ENCODE measurements at regions not wholly inside any gene's neighbourhood (a gene's known extent, or its start where the extent isn't known, plus 50 kb on each side); places are given as distances from the start of the nearest gene placed in this dataset.

GRCh38 chr20:51945881-51946280, 143.6 kb upstream of the SALL4 start:
- no peaks in the 10 kb centered on the region for H3K36me3 ChIP-seq (replicated peaks in 1 of 2; ENCODE audit: control insufficient read depth in 1 of 2, insufficient read depth in 2 of 2, low read length in 2 of 2)
- no peak for DNase-seq
- H3K4me2 ChIP-seq (replicated peaks; ENCODE audit: extremely low read depth, low read length, poor library complexity, severe bottlenecking), result no peak overlapping the region
- Mint-ChIP-seq H3K9me3 (no peaks in the 10 kb centered on the region), H3K4me3 (no peak overlapping the region), H3K27ac (no peak overlapping the region), H3K36me3 (no peaks in the 10 kb centered on the region), H3K4me1 (no peaks in the 10 kb centered on the region), H3K27me3 (ENCODE audit: low read depth in 3 of 3) (peaks cover 0 to 2% (median 0%) of the 10 kb centered on the region in 3 donors)
- no peak for TF ChIP-seq CTCF (IDR thresholded peaks at IDR 0.05)
- H3K4me3 ChIP-seq (replicated peaks in 1 of 3; ENCODE audit: low read depth in 2 of 3, low read length in 3 of 3), result no peak overlapping the region
- H2AFZ ChIP-seq (ENCODE audit: insufficient read depth, low read depth, low read length, poor library complexity, severe bottlenecking), result no peak overlapping the region
- H3K79me2 ChIP-seq (ENCODE audit: insufficient read depth, low read length), result no peaks in the 10 kb centered on the region
- no peaks in the 10 kb centered on the region for H4K20me1 ChIP-seq (ENCODE audit: insufficient read depth, low read length)
- H3K4me1 ChIP-seq (ENCODE audit: control insufficient read depth in 1 of 2, insufficient read depth in 2 of 2, low read length in 2 of 2), result no peaks in the 10 kb centered on the region
- intact Hi-C loops (cut with micrococcal nuclease), result no loop called here
- no peaks in the 10 kb centered on the region for H3K27me3 ChIP-seq (ENCODE audit: control insufficient read depth in 2 of 2, insufficient read depth in 2 of 2, low read length in 2 of 2)
- H3K9ac ChIP-seq (ENCODE audit: insufficient read depth, low read length, poor library complexity, severe bottlenecking), result no peak overlapping the region
- H3K27ac ChIP-seq (ENCODE audit: low read depth in 1 of 2, low read length in 2 of 2), result no peak overlapping the region
- 100% methylated on average over 2 of the region's 5 CpGs for WGBS (ENCODE audit: insufficient coverage)
- no peaks in the 10 kb centered on the region for H3K9me3 ChIP-seq (replicated peaks in 1 of 2; ENCODE audit: control insufficient read depth in 1 of 2, insufficient read depth in 1 of 2, low read length in 2 of 2)

GRCh38 chr20:51945177-51945576, 142.9 kb upstream of the SALL4 start:
- Histone ChIP-seq H3K9me3 (replicated peaks in 1 of 2; ENCODE audit: control insufficient read depth in 1 of 2, insufficient read depth in 1 of 2, low read length in 2 of 2) (no peaks in the 10 kb centered on the region), H3K27ac (ENCODE audit: low read depth in 1 of 2, low read length in 2 of 2) (no peak overlapping the region), H3K79me2 (ENCODE audit: insufficient read depth, low read length) (no peaks in the 10 kb centered on the region), H3K9ac (ENCODE audit: insufficient read depth, low read length, poor library complexity, severe bottlenecking) (no peak overlapping the region), H3K27me3 (ENCODE audit: control insufficient read depth in 2 of 2, insufficient read depth in 2 of 2, low read length in 2 of 2) (no peaks in the 10 kb centered on the region), H2AFZ (ENCODE audit: insufficient read depth, low read depth, low read length, poor library complexity, severe bottlenecking) (no peak overlapping the region), H3K36me3 (replicated peaks in 1 of 2; ENCODE audit: control insufficient read depth in 1 of 2, insufficient read depth in 2 of 2, low read length in 2 of 2) (no peaks in the 10 kb centered on the region), H3K4me3 (replicated peaks in 1 of 3; ENCODE audit: low read depth in 2 of 3, low read length in 3 of 3) (no peak overlapping the region), H4K20me1 (ENCODE audit: insufficient read depth, low read length) (no peaks in the 10 kb centered on the region), H3K4me1 (ENCODE audit: control insufficient read depth in 1 of 2, insufficient read depth in 2 of 2, low read length in 2 of 2) (no peaks in the 10 kb centered on the region), H3K4me2 (replicated peaks; ENCODE audit: extremely low read depth, low read length, poor library complexity, severe bottlenecking) (no peak overlapping the region)
- TF ChIP-seq CTCF (IDR thresholded peaks at IDR 0.05), result no peak
- intact Hi-C loops (cut with micrococcal nuclease), result no loop called here
- WGBS (ENCODE audit: insufficient coverage), result 85% methylated on average over 2 of the region's 5 CpGs
- Mint-ChIP-seq H3K27ac (no peak overlapping the region), H3K4me1 (no peaks in the 10 kb centered on the region), H3K9me3 (peaks cover 0 to 1% (median 0%) of the 10 kb centered on the region in 7 donors), H3K36me3 (no peaks in the 10 kb centered on the region), H3K27me3 (ENCODE audit: low read depth in 3 of 3) (peaks cover 0 to 2% (median 0%) of the 10 kb centered on the region in 3 donors), H3K4me3 (no peak overlapping the region)
- DNase-seq, result no peak
